ENCODE measurements at regions not wholly inside any gene's neighbourhood (a gene's known extent, or its start where the extent isn't known, plus 50 kb on each side); places are given as distances from the start of the nearest gene placed in this dataset.

DNA sequence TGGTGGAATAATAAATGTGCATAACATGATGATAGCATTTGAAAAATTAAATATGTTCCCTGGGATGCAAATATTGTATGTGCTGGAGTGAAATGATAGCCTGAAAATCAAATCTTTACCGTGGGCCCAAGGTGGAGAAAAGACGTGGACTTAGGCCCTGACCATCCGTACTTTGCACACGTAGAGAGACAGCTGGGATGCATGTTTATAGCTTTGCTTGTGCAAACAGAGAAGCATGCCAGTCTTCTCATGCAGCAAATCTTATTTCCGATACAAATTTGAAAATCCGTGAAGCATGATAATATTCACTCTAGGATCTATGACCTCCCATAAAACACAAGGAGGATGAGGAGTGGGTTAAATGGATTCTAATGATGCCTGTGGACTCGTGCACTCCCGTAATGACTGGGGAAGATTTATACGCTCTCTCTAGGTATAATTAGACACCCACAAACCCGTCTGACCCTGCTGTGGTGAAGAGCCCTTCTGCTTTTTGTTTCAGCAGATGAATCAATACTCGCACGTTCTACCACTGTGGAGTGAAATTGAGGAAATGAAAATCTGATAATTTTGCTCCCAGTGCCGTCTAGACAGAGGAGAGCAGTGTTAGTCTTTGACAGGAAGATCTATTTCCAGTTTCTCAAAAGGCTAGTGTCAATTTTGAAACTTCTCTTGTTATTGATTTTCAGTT lies 810.3 kb upstream of the SALL3 start:
- no peak for DNase-seq

DNA sequence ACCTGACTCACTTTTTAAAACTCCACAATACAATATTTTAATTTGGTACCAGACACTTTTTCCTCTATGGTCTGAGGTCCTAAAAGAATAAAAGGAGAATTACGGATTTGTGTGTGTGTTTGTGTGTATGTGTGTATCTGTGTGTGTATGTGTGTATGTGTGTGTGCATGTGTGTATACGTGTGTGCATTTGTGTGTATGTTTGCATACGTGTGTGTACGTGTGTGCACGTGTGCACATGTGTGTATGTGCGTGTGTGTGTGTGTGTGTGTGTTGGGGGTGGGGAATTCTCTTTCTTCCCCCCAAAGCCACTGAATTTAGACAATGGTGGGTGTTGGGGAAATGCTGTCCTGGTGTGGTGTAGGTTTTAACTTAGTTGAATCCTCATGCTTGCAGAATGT lies 807.7 kb upstream of the SALL3 start:
- DNase-seq: no peak

DNA sequence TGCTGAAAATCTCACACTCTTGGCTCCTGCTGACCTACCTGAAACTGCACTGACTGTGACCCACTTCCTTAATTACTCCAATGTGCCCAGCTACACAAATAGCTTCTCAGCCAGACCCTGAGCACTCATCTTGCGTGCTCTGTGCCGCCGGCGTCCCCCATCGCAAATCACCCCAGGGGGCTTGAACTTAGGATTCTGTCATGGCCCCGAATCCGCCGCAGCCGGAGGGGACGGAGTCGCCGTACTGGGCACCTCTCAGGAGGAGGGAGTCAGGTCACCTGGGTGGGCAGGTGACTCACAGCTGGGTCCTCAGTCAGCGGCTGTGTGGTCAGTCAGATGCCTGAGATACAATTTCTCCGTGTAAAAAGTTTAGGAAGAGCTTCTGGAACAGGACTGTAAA lies 804.9 kb upstream of the SALL3 start:
- DNase-seq: no peak

DNA sequence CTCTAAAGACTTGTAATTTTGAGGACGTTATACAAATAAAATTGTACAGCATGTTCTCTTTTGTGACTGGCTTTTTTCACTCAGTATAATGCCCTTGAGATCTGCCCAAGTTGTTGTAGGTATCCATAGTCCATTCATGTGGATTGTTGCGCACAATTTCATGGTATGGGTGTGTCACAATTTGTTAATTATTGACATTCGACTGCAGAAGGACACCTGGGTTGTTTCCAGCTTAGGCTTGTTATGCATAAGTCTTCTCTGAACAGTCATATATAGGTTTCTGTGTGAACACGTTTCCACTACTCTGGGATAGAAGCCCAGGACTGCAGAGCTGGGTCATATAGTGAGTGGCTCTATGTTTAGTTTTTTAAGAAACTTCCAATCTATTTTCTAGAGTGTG lies 800.8 kb upstream of the SALL3 start:
- no peak for DNase-seq

DNA sequence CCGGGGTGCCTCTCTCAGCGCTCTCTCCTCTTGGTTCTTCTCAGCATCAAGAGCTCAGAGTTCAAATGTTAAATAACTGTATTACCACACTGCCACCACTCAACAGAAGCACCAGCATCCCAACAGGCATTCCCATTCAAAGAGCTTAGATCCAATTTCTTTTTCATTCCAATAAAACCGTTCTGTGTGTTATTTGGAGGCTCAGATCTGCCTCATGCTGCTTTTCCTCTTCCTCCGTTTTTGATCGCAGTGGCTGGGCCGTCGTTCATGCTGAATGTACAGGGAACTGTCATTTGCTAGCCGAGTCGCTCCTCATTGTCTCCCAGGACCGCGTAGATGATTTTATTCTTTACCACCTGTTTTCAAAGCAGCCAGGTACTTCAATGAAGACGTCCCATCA lies 798.9 kb upstream of the SALL3 start:
- no peak for DNase-seq

DNA sequence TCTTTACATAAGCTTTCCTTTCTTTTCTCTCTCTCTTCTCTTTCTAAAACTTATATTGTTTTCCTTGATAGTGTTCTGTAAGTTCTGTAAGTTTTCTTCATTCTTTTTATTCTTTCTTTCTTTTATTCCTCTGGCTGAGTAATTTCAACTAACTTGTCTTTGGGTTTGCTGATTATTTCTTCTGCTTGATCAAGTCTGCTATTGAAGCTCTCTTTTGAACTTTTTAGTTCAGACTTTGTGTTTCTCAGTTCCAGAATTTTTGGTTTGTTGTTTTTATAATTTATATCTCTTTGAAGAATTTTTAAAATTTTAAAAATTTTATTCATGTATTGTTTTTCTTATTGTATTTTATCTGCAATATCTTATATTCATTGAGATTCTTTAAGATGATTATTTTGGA lies 795.8 kb upstream of the SALL3 start:
- no peak for DNase-seq

DNA sequence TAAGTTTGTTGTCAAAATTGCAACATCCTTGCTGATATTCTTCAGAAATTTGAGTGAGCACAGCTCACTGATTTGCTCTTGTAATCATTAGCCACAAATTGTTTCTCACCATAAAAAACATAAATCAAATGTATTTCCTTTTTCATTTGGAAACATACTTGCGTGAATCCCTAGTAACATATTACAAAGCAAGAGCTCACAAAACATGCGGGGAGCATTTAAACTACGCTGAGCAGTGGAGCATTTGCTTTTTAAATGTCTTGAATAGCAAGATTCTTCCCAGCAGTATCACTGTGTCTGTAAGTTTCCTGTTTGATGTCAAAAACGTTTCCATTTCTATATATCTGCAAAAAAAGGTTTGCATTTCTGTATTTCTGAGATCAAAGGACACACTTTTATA lies 788.3 kb upstream of the SALL3 start:
- no peak for DNase-seq

DNA sequence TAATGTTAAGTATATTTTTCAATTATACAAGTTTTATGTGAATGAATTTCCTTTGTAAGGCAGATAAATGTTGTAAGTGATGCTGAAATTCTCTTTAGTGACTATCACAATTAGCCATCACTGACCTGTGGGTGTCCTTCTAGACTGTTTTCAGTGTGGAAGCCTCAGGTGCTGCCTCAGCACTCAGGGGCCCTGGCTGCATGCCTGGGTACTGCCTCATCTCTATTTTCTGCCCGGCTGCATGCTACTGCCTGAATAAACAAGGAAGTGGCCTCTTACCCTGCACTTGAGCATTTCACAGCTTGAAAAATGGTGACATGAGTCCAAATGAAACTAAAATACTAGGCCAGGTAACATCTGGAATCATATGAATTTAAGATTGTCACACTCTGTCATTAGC lies 787.6 kb upstream of the SALL3 start:
- DNase-seq: no peak

DNA sequence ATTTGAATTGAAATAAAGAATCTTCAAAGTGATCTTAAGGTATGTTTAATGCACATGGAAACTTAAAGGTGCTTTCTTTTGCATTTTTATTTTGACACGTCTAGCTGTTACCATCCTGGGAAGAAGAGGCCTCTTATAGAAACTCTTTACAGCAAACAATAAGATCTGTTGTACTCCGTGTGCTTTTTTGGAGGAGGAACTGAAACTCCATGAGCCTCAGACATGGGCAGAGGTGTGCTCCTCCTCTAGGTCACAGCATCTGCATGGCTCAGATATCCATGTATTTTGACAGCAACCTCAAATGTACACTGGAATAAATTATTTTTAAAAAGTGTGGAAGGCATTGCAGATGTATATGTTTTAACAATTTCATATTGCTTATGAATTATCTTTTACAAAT lies 783.3 kb upstream of the SALL3 start:
- no peak for DNase-seq

DNA sequence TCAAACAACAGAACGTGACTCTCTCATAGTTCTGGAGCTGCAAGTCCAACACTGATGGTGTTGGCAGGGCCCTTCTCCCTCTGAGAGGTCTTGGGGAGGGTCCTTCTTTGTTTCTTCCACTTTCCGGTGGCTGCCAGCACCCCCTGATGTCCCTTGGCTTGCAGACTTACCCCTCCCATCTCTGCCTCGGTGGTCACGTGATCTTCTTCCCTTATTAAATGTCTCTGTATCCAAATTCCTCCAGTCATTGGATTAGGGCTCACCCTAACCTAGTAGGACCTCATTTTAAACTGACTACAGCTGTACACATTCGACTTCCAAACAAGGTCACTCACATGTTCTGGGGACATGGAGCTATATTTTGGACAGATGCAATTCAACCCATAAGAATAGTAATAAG lies 780.6 kb upstream of the SALL3 start:
- DNase-seq: no peak

DNA sequence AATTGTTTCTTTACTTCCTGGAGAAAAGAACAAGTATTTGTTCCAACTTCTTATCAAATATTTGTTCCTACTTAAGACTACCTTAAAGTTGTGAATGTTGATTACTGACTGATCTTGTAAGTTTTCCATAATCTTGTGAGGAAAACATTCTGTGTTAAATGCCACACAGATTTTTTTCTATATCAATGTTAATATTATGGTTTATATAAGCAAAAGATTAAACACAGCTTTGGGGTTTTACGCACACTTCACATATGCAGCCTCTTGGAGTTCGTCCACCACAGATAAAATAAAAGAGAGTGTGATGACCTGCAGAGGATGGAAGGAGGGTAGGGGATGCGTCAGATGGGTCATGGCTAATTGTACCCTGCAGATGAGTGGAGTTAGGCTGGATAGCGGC lies 780.0 kb upstream of the SALL3 start:
- DNase-seq: no peak

DNA sequence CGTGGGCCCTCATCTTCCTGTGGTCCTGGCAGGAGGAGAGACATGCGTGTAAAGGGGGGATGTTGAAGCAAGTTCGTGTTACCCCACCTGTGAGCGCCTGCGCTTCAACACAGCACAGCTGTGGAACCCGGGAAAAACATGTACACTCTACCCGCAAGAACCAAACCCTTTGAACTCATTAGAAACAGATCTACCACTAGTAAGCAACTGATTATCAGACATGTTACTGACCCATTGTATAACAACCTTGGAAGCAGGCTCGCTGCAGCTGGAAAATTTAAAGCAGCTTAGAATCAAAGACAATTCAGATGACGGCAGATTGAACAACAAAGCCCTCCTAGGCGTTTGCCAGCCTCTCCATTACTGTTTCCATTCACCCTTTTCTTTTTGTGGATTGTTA lies 771.7 kb upstream of the SALL3 start:
- DNase-seq: no peak

DNA sequence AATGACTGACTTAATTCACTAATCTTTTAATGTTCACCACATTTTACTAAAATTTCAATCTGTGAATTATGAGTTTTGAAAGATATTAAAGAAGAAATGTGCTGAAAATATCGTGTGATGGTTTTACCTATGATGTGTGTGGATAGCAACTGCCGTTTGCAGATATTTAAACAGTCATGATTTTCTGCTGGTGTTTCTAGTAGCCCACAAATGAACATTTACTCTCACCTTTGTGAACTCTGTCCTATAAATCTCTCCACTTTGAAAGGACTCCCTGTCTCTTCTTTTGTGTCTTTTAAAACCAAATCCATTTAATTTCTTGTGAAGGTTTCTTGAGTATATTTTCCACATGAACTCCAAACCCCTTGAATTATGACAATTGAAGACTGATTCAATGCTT lies 771.2 kb upstream of the SALL3 start:
- no peak for DNase-seq

DNA sequence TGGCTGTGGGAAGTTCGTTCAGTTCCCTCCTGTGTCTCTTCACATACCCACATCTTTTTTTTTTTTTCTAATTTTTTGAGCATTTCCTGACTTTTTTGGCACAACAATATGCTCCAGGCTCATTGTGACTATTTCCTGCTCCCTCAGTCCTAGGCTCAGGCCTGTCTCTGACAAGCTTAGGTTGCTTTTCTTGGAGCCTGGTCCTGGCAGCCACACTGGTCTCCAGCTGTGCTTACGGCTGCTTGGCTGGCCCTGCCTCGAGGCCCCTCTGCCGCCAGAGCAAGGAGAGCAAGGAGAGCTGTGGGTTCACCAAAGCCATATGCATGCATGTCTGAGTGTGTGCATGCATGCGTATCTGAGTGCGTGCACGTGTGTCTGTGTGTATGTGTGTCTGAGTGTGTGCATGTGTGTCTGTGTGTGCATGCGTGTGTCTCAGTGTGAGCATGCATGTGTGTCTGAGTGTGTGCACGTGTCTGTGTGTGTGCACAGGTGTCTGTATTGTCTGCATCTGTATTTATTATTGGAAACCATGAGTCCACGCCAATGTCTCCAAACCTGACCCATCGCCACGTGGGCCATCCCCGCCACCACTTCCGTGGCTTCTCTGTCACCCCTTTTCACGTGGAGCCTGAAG lies 766.1 kb upstream of the SALL3 start:
- no peak for DNase-seq

DNA sequence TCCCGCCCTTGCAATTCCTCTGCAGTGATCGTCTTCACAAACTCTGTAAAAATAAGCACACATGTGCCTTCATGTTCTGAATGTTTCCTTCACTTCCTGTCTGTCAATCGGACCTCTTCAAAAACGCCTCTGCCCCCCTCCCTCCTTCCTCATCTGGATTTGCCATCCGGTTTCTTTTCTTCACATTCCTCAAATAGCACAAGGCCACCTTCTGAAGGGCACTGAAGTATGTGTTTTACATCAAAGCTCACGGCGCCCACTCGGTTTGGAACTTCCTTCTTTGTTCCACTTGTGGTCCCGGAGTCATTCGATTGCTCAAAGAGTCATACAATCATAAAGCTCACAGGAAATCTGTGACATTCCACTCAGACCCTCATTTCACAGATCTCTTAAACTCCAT lies 758.1 kb upstream of the SALL3 start:
- no peak for DNase-seq

DNA sequence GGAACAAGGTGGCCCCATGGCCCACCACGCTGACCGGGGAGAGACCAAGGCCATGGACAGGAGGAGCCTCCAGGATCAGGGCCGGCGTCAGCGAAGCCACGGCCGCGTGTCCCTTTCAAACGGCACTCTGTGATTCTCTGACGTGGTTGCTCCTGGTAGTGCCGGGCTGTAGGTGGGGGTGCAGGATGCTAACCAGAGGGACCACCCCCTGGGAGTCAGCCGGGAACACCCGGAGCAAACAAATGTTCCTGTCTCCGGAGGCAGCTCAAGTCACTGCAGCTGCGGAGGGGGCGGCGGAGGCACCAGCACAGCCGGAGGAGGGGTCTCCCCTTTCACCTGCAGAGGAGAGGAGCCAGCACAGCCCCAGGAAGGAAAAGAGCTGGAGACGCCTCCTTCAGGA lies 750.6 kb upstream of the SALL3 start:
- no peak for DNase-seq

DNA sequence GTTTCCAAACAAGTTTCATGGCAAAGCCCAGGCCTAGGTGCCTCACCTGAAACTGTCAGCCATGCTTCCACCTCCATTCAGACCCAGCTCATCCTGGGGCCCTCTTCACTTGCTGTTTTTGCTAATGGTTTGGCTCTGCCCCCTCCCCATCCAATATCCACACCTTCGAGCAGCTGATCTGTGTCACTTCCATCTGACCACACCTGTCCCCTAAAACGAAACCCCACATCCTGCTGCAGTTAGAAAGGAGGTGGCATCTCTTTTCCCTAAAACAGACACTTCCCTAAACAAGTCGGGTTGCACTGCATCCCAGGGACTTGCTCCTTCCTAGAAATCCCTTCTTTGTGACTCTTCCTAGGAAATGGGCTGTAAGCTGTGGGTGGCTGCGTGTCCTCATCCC lies 748.7 kb upstream of the SALL3 start:
- no peak for DNase-seq

DNA sequence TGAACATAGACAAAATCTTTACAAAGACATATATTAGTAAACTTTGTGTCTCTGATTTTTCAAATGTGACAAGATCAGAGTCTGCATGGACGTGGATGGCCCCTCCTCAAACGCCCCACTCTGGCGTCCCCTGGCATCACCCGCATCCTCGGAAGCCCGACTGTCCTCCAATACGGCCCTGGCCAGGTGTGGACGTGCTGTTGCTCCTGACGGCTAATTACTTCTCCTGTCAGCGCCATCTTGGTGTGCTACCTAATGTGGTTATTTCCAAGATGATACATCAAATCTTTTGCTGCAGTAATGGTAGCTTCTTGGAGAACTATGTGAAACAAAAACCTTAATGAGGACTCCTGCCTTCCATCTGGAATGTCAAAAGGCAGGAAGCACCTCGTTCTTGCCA lies 747.4 kb upstream of the SALL3 start:
- DNase-seq: no peak

DNA sequence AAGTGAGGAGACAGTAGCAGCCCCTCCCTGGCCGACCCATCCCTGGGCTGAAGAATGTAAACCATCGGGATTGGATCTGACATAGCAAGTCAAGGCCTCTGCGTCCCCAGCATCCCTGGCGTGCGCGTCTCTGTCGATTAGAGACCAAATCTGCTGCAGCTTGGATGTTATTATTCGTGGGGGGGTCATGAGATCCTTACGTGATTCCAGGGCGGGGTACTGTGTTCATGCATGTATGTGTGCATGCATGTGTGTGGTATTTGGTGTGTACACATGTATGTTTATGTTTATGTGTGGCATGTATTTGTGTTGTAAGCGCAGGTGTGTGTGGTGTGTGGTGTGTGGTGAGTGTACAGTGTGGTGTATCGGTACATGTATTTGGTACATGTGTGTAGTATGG lies 741.8 kb upstream of the SALL3 start:
- DNase-seq: no peak

DNA sequence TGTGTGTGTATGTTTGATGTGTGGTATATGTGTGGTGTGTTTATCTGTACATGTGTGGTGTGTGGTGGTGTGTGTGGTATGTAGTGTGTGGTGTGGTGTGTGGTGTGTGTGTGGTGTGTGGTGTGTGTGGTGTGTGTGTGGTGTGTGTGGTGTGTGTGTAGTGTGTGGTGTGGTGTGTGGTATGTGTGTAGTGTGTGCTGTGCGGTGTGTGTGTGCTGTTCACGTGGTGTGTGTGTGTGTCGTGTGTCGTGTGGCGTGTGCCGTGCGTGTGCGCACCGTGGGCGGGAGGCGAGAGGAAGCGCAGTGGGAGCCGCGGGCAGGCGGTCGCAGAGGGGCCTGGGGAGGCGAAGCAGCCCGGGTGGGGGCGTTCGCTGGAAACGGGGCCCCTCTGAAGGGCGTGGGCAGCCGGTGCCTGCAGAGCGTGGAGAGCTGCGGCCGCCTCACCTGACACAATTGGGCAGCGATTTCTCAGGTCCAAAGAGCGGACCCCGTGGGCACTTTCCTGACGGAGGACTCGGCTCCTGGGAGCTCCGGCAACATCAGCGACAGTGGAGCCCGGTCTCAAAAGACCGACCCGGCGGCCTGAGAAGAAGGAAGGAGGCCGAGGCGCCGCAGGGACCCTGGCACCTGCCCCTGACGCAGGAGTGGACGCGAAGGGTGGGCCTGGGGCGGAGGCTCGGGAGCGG lies 741.1 kb upstream of the SALL3 start:
- DNase-seq: peak; percentile 0

DNA sequence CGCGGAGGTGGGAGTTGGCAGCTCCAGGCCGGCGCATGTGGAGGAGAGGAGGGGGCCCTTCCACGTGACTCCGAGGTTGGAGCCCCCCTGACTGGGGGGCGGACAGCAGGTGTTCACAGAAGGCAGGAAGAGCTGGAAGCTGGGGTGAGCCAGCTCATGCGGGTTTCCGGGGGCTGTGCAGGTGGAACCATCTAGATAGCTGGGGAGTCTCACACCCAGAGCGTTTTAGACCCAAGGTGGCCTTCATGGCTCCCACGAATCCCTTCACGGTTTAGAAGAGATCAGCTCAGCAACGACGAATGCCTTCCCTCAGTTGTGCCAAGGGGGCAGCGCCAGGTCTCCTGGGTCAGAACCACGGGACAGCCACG lies 740.5 kb upstream of the SALL3 start:
- no peak for DNase-seq

DNA sequence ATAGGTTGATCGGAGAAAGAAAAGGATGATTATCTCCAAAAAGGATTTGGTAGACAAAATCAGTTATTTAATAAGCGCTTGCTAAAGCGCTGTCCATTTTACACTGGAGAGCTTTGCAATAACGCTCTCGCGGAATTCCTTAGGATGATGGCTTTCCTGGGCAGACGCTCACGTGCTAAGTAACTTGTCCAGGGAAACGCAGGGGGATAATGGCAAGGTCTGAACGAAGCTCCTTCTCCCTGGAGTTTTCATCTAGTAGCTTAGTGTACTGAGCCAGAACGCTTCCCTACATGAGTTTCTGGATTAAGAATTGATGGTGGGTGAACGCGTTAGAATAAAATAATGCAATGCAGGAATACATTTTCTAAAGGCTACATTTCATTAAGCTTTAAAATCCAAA lies 739.5 kb upstream of the SALL3 start:
- no peak for DNase-seq

DNA sequence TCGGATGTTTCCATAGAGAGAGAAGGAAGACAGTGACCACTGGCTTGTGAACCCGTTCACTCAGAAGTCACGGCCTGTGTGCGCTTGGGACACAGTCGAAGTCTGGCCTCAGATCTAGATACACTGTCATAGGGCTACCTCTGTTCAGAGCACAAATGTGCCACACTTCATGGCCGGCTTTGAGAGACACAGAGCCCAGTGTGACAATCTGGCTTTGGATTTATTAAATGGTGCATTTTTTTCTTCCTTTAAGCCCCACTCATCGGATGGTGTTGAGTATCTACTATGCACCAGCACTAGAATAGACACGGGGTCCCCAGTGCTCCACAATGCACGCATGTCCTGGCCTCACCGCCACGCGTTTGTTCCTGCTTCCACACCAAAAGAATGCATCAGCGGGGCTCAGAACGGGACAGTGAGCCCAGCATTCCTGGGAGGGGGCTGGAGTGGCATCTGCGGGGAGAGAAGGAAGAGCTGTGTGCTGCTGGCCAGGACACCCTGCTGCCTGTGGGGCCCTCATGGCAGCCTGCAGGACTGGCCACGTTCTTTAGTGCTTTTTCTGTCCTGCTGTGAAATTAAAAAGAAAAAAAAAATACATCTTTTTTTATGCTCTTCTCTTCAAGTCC lies 738.9 kb upstream of the SALL3 start:
- no peak for DNase-seq

DNA sequence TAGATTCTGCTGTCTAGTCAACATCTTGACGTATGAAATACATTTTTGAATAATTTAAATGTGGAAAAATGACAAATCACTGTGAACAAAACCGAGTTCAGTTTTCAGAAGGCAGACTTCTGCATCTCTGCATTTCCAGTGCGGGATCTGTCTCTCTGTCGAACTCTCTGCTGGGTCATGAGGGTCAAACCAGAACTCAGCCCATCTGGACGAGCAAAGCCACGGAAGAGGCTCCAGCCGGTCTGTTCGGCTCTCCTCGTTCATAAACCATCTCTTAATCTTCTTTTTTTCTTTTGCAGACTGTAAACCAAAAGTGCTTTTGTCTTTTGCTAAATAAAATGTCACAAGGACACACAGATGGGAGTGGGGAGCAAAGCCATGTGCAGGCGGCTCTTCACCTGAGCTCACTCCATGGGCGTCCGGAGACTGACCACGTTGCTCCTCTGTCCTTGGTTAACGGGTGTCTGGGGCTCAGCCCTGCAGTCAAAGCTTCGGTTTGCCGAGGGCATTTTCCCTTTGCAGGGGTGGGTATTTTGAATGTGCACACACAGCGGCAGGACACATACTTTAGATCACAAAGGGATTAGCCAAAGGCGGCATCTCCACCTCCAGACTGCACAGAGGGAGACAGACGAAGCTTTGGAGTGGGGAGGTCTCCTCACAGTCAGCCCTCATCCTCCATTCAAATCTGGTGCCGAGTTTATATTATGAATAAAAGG lies 737.9 kb upstream of the SALL3 start:
- DNase-seq: no peak

All from T1000 (cell line).